Loucy (cell line): ENCODE measurements at regions not wholly inside any gene's neighbourhood (a gene's known extent, or its start where the extent isn't known, plus 50 kb on each side); places are given as distances from the start of the nearest gene placed in this dataset.

ENCODE experiments used
- EZH2phosphoT487 ChIP-seq: fragments of 200-600 bp; IDR thresholded peaks from 2 replicates; pipeline ENCODE4 v1.6.1; 2018; ENCODE audit warnings: antibody characterized with exemption, mild to moderate bottlenecking, moderate library complexity, borderline replicate concordance
- TF ChIP-seq, protein P1 (sequence below): fragments of 200-600 bp; sonication (generic); conservative IDR thresholded peaks from 2 replicates; pipeline ENCODE4 v1.5.1; 2014; ENCODE audit warnings: mild to moderate bottlenecking, antibody characterized with exemption, low read length

DNA sequence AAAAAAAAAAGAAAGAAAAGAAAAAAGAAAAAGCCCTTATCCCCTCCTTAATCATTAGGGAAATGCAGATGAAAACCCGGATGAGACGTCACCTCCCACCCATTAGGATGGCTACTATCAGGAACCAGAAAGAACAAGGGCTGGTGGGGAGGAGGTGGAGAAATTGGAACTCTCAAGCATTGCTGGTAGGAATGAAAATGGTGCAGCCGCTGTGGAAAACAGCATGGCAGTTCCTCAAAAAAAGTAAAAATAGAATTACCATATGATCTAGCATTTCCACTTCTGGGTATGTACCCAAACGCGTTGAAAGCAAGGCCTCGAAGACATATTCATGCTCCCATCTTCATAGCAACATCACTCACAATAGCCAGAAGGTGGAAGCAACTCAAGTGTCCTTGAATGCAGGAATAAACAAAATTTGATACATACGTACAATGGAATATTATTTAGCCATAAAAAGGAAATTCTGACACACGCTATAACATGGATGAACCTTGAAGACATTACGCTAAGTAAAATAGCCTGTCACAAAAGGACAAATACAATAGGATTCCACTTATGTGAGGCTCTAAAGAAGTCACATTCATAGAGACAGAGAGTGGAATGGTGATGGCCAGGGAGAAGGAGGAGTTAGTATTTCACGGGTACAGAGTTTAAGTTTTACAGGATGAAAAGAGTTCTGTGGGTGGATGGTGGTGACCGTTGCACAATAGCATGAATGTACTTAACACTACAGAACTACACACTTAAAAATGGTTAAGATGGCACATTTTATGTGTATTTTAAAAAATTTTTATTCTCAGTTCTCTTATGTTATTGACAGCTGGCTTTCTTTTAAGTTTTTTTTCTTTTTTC lies 166.8 kb upstream of the IER5L start:
- TF ChIP-seq, protein P1, sequence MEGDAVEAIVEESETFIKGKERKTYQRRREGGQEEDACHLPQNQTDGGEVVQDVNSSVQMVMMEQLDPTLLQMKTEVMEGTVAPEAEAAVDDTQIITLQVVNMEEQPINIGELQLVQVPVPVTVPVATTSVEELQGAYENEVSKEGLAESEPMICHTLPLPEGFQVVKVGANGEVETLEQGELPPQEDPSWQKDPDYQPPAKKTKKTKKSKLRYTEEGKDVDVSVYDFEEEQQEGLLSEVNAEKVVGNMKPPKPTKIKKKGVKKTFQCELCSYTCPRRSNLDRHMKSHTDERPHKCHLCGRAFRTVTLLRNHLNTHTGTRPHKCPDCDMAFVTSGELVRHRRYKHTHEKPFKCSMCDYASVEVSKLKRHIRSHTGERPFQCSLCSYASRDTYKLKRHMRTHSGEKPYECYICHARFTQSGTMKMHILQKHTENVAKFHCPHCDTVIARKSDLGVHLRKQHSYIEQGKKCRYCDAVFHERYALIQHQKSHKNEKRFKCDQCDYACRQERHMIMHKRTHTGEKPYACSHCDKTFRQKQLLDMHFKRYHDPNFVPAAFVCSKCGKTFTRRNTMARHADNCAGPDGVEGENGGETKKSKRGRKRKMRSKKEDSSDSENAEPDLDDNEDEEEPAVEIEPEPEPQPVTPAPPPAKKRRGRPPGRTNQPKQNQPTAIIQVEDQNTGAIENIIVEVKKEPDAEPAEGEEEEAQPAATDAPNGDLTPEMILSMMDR: no peak
- no peak for TF ChIP-seq EZH2phosphoT487
